Lower leg skin (tissue), 4 donors: ENCODE measurements at regions not wholly inside any gene's neighbourhood (a gene's known extent, or its start where the extent isn't known, plus 50 kb on each side); places are given as distances from the start of the nearest gene placed in this dataset.
"Not testable (repeated sequence)": the region's sequence is repeated elsewhere in the genome, so short reads cannot be mapped to it uniquely, and the experiment has no call there.

Experiments
- DNase-seq, 2 donors: peaks; one replicate each; pipeline ENCODE4 v3.0.0-alpha.2; 2019; ENCODE audit warnings: low spot score in 2 of 2
- H3K4me3 ChIP-seq: fragments of 200-600 bp; sonication (generic); 2 replicates; pipeline ENCODE4 v1.5.1; 2017; ENCODE audit warnings: mild to moderate bottlenecking, low read depth; ENCODE audit not compliant: poor library complexity, severe bottlenecking
- CTCF ChIP-seq, 3 donors: fragments of 450-650 bp; IDR thresholded peaks; one replicate each; pipeline ENCODE4 v1.5.1; 2016; ENCODE audit warnings: antibody characterized with exemption in 3 of 3, mild to moderate bottlenecking in 3 of 3, moderate library complexity in 2 of 3
- POLR2A ChIP-seq, 2 donors: fragments of 450-650 bp; IDR thresholded peaks; one replicate each; pipeline ENCODE4 v1.6.1; 2016 to 2017; ENCODE audit warnings: antibody characterized with exemption in 2 of 2, mild to moderate bottlenecking in 1 of 2, moderate library complexity in 1 of 2
- WGBS, 2 donors: methylation state at CpG; one replicate each; pipeline ENCODE4 v1.1.5; 2018; 5-methylcytosine and 5-hydroxymethylcytosine counted together
- intact Hi-C: fragments of 100-400 bp; cut with DNase I; formaldehyde crosslinking; loops from one replicate; pipeline ENCODE4 v1.15.0; 2023; ENCODE audit warnings: low total_unique reads

GRCh38 chr11:67792273-67792990, 118.0 kb upstream of the ALDH3B2 start:
- DNase-seq: peak in 1 of 2 donors; percentile 25
- WGBS, 2 donors: 34 to 35% methylated on average over 26 of the region's 26 CpGs
- H3K4me3 ChIP-seq, intact Hi-C loops: not testable (repeated sequence)
- TF ChIP-seq CTCF (IDR thresholded peaks at IDR 0.05): peak in 1 of 3 donors; percentile 28

- intact Hi-C loops, DNase-seq, H3K4me3 ChIP-seq: not testable (repeated sequence)
- 41 to 43% methylated on average over 11 of the region's 11 CpGs for WGBS, 2 donors
These were observed 117.3 kb upstream of the ALDH3B2 start for GRCh38 chr11:67791598-67792170.

GRCh38 chr11:67788341-67788695, 113.9 kb upstream of the ALDH3B2 start:
- 29 to 40% methylated on average over 5 of the region's 5 CpGs for WGBS, 2 donors
- intact Hi-C loops, DNase-seq, H3K4me3 ChIP-seq: not testable (repeated sequence)

DNA sequence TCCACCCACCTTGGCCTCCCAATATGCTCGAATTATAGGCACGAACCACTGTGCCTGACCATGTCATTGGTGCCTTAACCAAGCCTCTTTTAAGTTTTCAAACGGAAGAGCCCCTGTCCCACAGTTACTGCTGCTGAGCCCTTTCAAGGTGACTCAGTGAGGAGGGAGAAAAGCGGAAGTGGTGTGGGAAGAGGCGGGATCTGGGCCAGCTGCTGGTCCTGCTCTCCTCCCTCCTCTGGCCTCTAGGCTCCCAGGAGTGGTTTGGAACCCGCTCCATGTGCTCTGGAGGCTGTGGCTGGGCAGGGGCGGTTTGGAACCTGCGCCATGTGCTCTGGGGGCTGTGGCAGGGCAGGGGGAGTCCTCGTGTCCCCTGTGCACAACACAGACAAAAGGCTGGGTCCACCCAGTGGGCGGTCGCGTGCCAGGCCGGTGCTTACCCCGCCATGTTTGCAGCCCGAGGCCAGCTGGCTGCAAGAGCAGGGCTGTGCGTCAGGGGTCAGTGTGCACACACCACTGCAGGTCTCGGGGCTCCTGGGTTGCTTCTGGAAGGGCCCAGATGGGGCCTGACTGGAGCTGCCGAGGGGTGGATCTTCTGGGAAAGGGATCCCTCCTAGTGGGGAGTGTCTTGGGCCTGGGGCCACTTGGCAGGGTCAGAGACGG, 113.4 kb upstream of the ALDH3B2 start:
- H3K4me3 ChIP-seq, intact Hi-C loops, DNase-seq: not testable (repeated sequence)
- WGBS, 2 donors: 44 to 70% methylated on average over 6 to 13 of the region's 19 CpGs

DNA sequence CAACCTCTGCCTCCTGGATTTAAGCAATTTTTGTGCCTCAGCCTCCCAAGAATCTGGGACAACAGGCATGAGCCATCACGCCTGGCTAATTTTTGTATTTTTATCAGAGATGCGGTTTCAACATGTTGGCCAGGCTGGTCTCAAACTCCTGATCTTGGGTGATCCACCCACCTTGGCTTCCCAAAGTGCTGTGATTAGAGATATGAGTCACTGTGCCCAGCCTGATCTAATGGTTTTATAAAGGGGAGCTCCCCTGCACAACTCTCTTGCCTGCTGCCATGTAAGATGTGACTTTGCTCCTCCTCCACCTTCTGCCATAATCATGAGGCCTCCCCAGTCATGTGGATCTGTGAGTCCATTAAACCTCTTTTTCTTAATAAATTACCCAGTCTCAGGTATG, 107.5 kb upstream of the ALDH3B2 start:
- WGBS, 2 donors: 68 to 83% methylated on average over 2 of the region's 2 CpGs
- H3K4me3 ChIP-seq, intact Hi-C loops, DNase-seq: not testable (repeated sequence)

DNA sequence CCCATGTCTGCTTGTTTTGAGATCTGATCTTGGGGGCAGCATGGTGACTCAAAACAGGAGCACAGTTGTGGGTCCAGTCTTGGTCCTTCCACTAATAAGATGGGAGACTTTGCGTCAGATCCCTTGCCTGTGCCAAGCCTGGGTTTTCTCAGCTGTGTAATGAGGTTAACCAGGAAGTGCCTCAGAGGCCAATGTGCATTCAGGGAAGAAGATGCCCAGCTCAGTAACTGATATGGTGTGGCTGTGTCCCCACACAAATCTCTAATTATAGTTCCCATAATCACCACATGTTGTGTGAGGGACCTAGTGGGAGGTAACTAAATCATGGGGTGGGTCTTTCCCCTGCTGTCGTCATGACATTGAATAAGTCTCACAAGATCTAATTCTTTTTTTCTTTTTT, 107.1 kb upstream of the ALDH3B2 start:
- 76 to 100% methylated on average over 2 of the region's 2 CpGs for WGBS, 2 donors
- not testable (repeated sequence) for H3K4me3 ChIP-seq

DNA sequence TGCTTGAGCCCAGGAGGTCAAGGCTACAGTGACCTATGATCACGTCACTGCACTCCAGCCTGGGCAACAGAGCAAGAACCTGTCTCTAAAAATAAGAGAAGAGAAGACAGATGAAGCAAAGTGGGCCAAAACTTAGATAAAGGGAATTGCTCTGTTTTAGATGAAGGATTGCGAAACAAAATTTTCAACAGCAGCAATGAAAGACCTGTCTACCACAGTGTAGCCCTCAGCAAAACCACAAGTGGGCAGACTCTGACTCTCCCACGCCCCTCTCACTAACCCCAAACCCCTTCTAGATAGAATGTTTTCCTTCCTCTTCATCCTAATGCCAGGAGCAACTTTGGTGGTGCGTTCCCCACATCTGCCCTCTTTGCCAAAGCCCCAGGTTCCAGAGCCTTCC, 105.6 kb upstream of the ALDH3B2 start:
- TF ChIP-seq POLR2A (IDR thresholded peaks at IDR 0.05): no peak
- no peak for TF ChIP-seq CTCF (IDR thresholded peaks at IDR 0.05)
- no peak overlapping the region for H3K4me3 ChIP-seq
- intact Hi-C loops: no loop called here
- WGBS, 2 donors: 52 to 57% methylated on average over 4 of the region's 4 CpGs
- DNase-seq: no peak

More for the DNA sequence above, 107.1 kb upstream of the ALDH3B2 start:
- intact Hi-C loops, DNase-seq: not testable (repeated sequence)

DNA sequence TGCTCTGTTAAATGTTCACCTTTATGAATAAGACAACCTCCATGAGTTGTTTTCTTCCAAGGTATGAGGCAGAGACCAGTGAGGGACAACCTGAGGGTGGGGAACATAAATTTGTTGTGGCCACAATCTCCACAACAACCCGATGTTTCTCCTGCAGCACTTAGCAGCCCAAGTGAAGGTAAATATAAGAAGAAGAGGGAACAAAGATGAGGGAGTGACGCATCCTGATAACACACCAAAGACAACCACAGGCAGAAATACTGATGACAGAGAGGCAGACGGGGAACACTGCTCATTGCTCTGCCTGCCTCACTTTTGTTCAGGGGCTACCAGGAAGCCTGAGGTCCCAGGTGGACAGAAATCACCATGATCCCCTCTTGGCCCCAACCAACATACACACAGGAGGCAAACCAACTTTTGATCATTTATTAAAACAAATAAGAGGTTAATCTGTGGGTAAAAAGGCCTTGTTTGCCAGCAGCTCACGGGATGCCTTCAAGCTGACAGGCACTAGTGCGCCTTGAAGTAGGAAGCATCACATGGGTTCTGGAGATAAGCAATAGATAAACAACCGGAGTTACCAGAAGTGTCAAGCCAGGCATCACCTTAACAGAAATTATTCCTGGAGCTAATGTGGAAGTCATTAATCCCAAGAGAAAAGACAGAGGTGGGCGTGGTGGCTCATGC, 104.9 kb upstream of the ALDH3B2 start:
- 50 to 51% methylated on average over 7 of the region's 7 CpGs for WGBS, 2 donors
- intact Hi-C loops: loop anchor here (5.0 kb wide), 1 partner anchor 212 kb away; no protein-coding TSS in a partner anchor
- not testable (repeated sequence) for DNase-seq, H3K4me3 ChIP-seq
